GM19351 (cell line): ENCODE measurements at regions not wholly inside any gene's neighbourhood (a gene's known extent, or its start where the extent isn't known, plus 50 kb on each side); places are given as distances from the start of the nearest gene placed in this dataset.
"Not testable (repeated sequence)": the region's sequence is repeated elsewhere in the genome, so short reads cannot be mapped to it uniquely, and the experiment has no call there.

ENCODE experiments used
- ATAC-seq: cut with Tn5 transposase; IDR thresholded peaks from one replicate; pipeline ENCODE4 v1.9.1; 2021; ENCODE audit warnings: mild to moderate bottlenecking, moderate library complexity; ENCODE audit not compliant: unreplicated experiment

GRCh38 chr13:86051134-86052103, 252.2 kb upstream of the SLITRK6 start:
- ATAC-seq = no peak

GRCh38 chr13:86038490-86038889, 239.3 kb upstream of the SLITRK6 start:
- no peak for ATAC-seq

GRCh38 chr13:86020351-86021002, 221.3 kb upstream of the SLITRK6 start:
- ATAC-seq = no peak

GRCh38 chr13:86006317-86006716, 207.1 kb upstream of the SLITRK6 start:
- ATAC-seq = no peak

GRCh38 chr13:86003029-86003428, 203.8 kb upstream of the SLITRK6 start:
- no peak for ATAC-seq

- no peak for ATAC-seq
These were observed 201.3 kb upstream of the SLITRK6 start for GRCh38 chr13:86000546-86000945.

GRCh38 chr13:85997587-85997986, 198.4 kb upstream of the SLITRK6 start:
- ATAC-seq = no peak

GRCh38 chr13:85995788-85996418, 196.7 kb upstream of the SLITRK6 start:
- ATAC-seq = no peak

GRCh38 chr13:85993567-85993966, 194.3 kb upstream of the SLITRK6 start:
- ATAC-seq = no peak

GRCh38 chr13:85990397-85990796, 191.2 kb upstream of the SLITRK6 start:
- ATAC-seq = no peak

- no peak for ATAC-seq
These were observed 186.6 kb upstream of the SLITRK6 start for GRCh38 chr13:85985797-85986196.

GRCh38 chr13:85982102-85982501, 182.9 kb upstream of the SLITRK6 start:
- ATAC-seq = no peak

GRCh38 chr13:85980447-85980846, 181.2 kb upstream of the SLITRK6 start:
- ATAC-seq = not testable (repeated sequence)

GRCh38 chr13:85976242-85976641, 177.0 kb upstream of the SLITRK6 start:
- no peak for ATAC-seq

GRCh38 chr13:85974608-85975366, 175.6 kb upstream of the SLITRK6 start:
- no peak for ATAC-seq

GRCh38 chr13:85970727-85971126, 171.5 kb upstream of the SLITRK6 start:
- ATAC-seq = no peak

GRCh38 chr13:85969331-85969730, 170.1 kb upstream of the SLITRK6 start:
- ATAC-seq = no peak

GRCh38 chr13:85935868-85936467, 136.7 kb upstream of the SLITRK6 start:
- ATAC-seq = no peak

- no peak for ATAC-seq
These were observed 130.9 kb upstream of the SLITRK6 start for GRCh38 chr13:85930108-85930507.

- ATAC-seq = no peak
These were observed 111.7 kb upstream of the SLITRK6 start for GRCh38 chr13:85910962-85911361.
